ENCODE measurements at regions not wholly inside any gene's neighbourhood (a gene's known extent, or its start where the extent isn't known, plus 50 kb on each side); places are given as distances from the start of the nearest gene placed in this dataset.

- no peak for TF ChIP-seq CTCF (IDR thresholded peaks at IDR 0.05)
- TF ChIP-seq POLR2A (IDR thresholded peaks at IDR 0.05), result no peak
These were observed 658.0 kb downstream of the TYW1 start for GRCh38 chr7:67654642-67655041.
